GM12874 (cell line): ENCODE measurements at regions not wholly inside any gene's neighbourhood (a gene's known extent, or its start where the extent isn't known, plus 50 kb on each side); places are given as distances from the start of the nearest gene placed in this dataset.

Source experiments
- TF ChIP-seq, protein P1 (sequence below): IDR thresholded peaks from 2 replicates; pipeline ENCODE4 v1.5.1; 2011; ENCODE audit warnings: low read depth, mild to moderate bottlenecking, control low read depth, low read length, moderate library complexity; ENCODE audit not compliant: insufficient read depth

GRCh38 chr4:33592701-33593100, 2651.6 kb downstream of the ARAP2 start:
- TF ChIP-seq, protein P1, sequence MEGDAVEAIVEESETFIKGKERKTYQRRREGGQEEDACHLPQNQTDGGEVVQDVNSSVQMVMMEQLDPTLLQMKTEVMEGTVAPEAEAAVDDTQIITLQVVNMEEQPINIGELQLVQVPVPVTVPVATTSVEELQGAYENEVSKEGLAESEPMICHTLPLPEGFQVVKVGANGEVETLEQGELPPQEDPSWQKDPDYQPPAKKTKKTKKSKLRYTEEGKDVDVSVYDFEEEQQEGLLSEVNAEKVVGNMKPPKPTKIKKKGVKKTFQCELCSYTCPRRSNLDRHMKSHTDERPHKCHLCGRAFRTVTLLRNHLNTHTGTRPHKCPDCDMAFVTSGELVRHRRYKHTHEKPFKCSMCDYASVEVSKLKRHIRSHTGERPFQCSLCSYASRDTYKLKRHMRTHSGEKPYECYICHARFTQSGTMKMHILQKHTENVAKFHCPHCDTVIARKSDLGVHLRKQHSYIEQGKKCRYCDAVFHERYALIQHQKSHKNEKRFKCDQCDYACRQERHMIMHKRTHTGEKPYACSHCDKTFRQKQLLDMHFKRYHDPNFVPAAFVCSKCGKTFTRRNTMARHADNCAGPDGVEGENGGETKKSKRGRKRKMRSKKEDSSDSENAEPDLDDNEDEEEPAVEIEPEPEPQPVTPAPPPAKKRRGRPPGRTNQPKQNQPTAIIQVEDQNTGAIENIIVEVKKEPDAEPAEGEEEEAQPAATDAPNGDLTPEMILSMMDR = no peak

DNA sequence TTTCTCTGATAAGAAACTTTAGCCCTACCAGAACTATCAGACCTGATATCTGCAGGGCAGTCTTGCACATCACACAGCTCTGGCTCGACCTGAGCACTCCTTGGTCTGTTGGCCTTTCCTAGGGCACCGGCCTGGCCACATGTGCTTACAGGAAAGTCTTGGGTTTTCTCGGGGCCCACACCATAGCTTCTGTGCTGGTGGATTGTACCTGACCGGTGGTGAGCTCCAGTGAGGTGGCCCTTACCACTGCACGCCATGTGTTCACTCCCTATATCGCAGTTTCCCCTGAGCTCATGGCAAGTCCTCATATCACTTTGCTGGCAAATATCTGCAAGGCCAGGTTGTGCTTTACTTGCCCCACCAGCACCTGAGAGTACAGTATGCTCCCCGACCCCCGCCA, 2637.4 kb downstream of the ARAP2 start:
- TF ChIP-seq, protein P1 = no peak

DNA sequence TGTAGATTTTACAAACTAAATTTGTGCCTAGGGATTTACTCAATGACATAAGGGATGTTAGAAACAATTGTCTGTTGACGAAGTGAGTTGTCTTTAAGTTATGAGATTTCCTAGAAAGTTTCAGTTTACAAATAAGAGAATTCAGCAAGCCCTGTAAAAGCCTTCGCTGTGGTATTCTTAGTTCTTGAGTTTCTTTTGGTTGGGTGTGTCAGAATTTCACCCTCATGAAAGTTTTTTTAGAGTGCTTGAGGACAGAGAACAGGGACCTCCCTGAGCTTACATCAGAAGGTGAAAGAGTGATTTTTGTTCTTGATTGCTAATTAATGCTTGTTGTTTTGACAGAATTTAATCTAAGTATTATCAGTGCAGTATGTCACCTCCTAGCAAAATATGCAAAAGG, 2628.2 kb downstream of the ARAP2 start:
- TF ChIP-seq, protein P1 = no peak

DNA sequence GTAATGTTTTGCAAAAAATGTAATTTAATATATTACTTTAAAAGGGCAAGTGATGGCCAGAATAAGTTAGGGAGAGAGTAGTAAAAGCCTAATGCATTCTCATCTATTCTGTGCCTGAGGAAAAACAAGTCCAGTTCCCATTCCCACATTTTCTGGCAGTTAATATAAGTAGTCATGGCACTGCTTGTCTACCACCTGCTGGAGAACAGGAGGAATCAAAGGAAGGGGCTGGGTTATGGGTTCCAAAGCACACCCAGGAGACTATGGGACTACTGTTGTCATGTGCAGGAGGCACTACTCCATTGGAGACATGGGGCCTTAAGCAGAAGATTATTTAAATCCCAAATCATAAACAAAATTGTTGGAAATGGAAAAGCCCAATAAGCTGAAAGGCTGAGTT, 2618.6 kb downstream of the ARAP2 start:
- TF ChIP-seq, protein P1 = no peak

DNA sequence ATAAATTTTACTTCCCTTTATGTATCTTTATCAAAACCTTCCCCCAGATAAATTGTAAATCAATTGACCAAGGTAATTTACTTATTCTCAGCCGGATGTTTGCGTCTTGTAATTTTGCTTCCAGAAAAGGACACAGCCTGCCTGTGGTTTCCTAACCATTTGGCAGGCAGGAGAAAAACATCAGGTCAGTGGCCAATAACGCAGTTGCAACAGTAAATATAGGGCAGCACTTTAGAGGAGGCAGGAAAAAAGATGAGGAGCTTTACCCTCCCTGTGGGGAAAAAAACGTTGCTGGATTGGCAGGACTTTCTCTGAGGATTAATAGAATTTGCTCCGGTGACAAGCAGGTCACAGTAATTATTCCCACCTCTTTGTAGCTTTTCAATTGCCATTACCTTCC, 2618.1 kb downstream of the ARAP2 start:
- TF ChIP-seq, protein P1 = no peak

GRCh38 chr4:33628296-33628695, 2616.0 kb downstream of the ARAP2 start:
- TF ChIP-seq, protein P1 = no peak

GRCh38 chr4:33649015-33649414, 2595.3 kb downstream of the ARAP2 start:
- TF ChIP-seq, protein P1 = no peak

DNA sequence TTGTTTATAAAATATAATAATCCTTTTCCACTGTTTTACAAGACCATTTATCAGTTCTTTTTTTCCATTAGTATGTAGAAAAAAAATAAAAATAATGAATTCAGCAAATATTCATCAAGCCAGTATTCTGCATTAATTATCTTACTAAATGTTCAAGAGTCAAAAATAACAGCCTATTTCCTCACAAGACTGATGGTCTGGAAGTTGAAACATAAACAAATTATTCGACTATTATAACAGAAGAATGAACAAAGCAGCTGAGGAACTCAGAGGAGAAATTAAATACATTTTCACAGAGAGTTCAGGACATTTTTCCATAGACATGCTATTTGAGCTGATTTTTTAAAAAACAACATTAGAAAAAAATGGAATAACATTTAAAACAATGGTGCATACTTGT, 2594.8 kb downstream of the ARAP2 start:
- TF ChIP-seq, protein P1 = no peak
